ENCODE measurements at regions not wholly inside any gene's neighbourhood (a gene's known extent, or its start where the extent isn't known, plus 50 kb on each side); places are given as distances from the start of the nearest gene placed in this dataset.

- no peak for DNase-seq
Measured at GRCh38 chr14:65329911-65330310, 82.6 kb upstream of the FUT8 start.

GRCh38 chr14:65330416-65330815 lies 82.1 kb upstream of the FUT8 start:
- no peak for DNase-seq

GRCh38 chr14:65331652-65332051 lies 80.9 kb upstream of the FUT8 start:
- no peak for DNase-seq

- no peak for DNase-seq
Measured at GRCh38 chr14:65332141-65332871, 80.2 kb upstream of the FUT8 start.

- no peak for DNase-seq
Measured at GRCh38 chr14:65333943-65334687, 78.4 kb upstream of the FUT8 start.

GRCh38 chr14:65334765-65335410 lies 77.6 kb upstream of the FUT8 start:
- DNase-seq: no peak

- no peak for DNase-seq
Measured at GRCh38 chr14:65335411-65335947, 77.1 kb upstream of the FUT8 start.

GRCh38 chr14:65336191-65336591 lies 76.3 kb upstream of the FUT8 start:
- no peak for DNase-seq

GRCh38 chr14:65339866-65340265 lies 72.7 kb upstream of the FUT8 start:
- DNase-seq: no peak

GRCh38 chr14:65344011-65344410 lies 68.5 kb upstream of the FUT8 start:
- DNase-seq: no peak

- DNase-seq: no peak
Measured at GRCh38 chr14:65345266-65345665, 67.3 kb upstream of the FUT8 start.

- DNase-seq: no peak
Measured at GRCh38 chr14:65346474-65346873, 66.1 kb upstream of the FUT8 start.

GRCh38 chr14:65346895-65347294 lies 65.6 kb upstream of the FUT8 start:
- no peak for DNase-seq

- no peak for DNase-seq
Measured at GRCh38 chr14:65348137-65348536, 64.4 kb upstream of the FUT8 start.

GRCh38 chr14:65349100-65349499 lies 63.4 kb upstream of the FUT8 start:
- no peak for DNase-seq

- no peak for DNase-seq
Measured at GRCh38 chr14:65351493-65352194, 60.9 kb upstream of the FUT8 start.

- DNase-seq: no peak
Measured at GRCh38 chr14:65352964-65353530, 59.5 kb upstream of the FUT8 start.

- DNase-seq: no peak
Measured at GRCh38 chr14:65354131-65354530, 58.4 kb upstream of the FUT8 start.

- no peak for DNase-seq
Measured at GRCh38 chr14:65354715-65355114, 57.8 kb upstream of the FUT8 start.

- DNase-seq: no peak
Measured at GRCh38 chr14:65356327-65356836, 56.1 kb upstream of the FUT8 start.

GRCh38 chr14:65357113-65357512 lies 55.4 kb upstream of the FUT8 start:
- no peak for DNase-seq

- no peak for DNase-seq
Measured at GRCh38 chr14:65357689-65358088, 54.8 kb upstream of the FUT8 start.

- DNase-seq: no peak
Measured at GRCh38 chr14:65359503-65359902, 53.0 kb upstream of the FUT8 start.

Measured in activated naive CD4-positive, alpha-beta T cell (primary cell).